ENCODE measurements at regions not wholly inside any gene's neighbourhood (a gene's known extent, or its start where the extent isn't known, plus 50 kb on each side); places are given as distances from the start of the nearest gene placed in this dataset.

- Histone ChIP-seq H3K27me3 (no peaks in the 10 kb centered on the region), H3K27ac (no peak overlapping the region), H3K4me3 (ENCODE audit: low read depth in 1 of 2, low read length in 1 of 2) (no peak overlapping the region), H3K36me3 (no peaks in the 10 kb centered on the region), H3K4me1 (ENCODE audit: control insufficient read depth in 1 of 2, insufficient read depth in 1 of 2, low read depth in 1 of 2, low read length in 1 of 2) (no peaks in the 10 kb centered on the region), H3K9me3 (no peaks in the 10 kb centered on the region)
- TF ChIP-seq CTCF (IDR thresholded peaks at IDR 0.05) = no peak
These were observed 292.4 kb upstream of the ZEB2 start for GRCh38 chr2:144812288-144812687.

- H3K27me3 ChIP-seq = no peaks in the 10 kb centered on the region
- no peak overlapping the region for H3K4me3 ChIP-seq (ENCODE audit: low read depth in 1 of 2, low read length in 1 of 2)
- no peaks in the 10 kb centered on the region for H3K36me3 ChIP-seq
- TF ChIP-seq CTCF (IDR thresholded peaks at IDR 0.05) = no peak
- no peaks in the 10 kb centered on the region for H3K4me1 ChIP-seq (ENCODE audit: control insufficient read depth in 1 of 2, insufficient read depth in 1 of 2, low read depth in 1 of 2, low read length in 1 of 2)
- H3K27ac ChIP-seq = no peak overlapping the region
- no peaks in the 10 kb centered on the region for H3K9me3 ChIP-seq
These were observed 281.8 kb upstream of the ZEB2 start for GRCh38 chr2:144801766-144802165.

GRCh38 chr2:144801325-144801724 is 281.4 kb upstream of the ZEB2 start:
- Histone ChIP-seq H3K27me3 (no peaks in the 10 kb centered on the region), H3K36me3 (no peaks in the 10 kb centered on the region), H3K4me3 (ENCODE audit: low read depth in 1 of 2, low read length in 1 of 2) (no peak overlapping the region), H3K27ac (no peak overlapping the region), H3K4me1 (ENCODE audit: control insufficient read depth in 1 of 2, insufficient read depth in 1 of 2, low read depth in 1 of 2, low read length in 1 of 2) (no peaks in the 10 kb centered on the region), H3K9me3 (no peaks in the 10 kb centered on the region)
- no peak for TF ChIP-seq CTCF (IDR thresholded peaks at IDR 0.05)

GRCh38 chr2:144798989-144799388 is 279.1 kb upstream of the ZEB2 start:
- TF ChIP-seq CTCF (IDR thresholded peaks at IDR 0.05) = no peak
- Histone ChIP-seq H3K4me3 (ENCODE audit: low read depth in 1 of 2, low read length in 1 of 2) (no peak overlapping the region), H3K9me3 (no peaks in the 10 kb centered on the region), H3K27ac (no peak overlapping the region), H3K36me3 (no peaks in the 10 kb centered on the region), H3K27me3 (no peaks in the 10 kb centered on the region), H3K4me1 (ENCODE audit: control insufficient read depth in 1 of 2, insufficient read depth in 1 of 2, low read depth in 1 of 2, low read length in 1 of 2) (no peaks in the 10 kb centered on the region)

- TF ChIP-seq CTCF (IDR thresholded peaks at IDR 0.05) = no peak
- no peak overlapping the region for H3K27ac ChIP-seq
- H3K9me3 ChIP-seq = no peaks in the 10 kb centered on the region
- H3K27me3 ChIP-seq = no peaks in the 10 kb centered on the region
- H3K36me3 ChIP-seq = no peaks in the 10 kb centered on the region
- H3K4me3 ChIP-seq (ENCODE audit: low read depth in 1 of 2, low read length in 1 of 2) = no peak overlapping the region
- H3K4me1 ChIP-seq (ENCODE audit: control insufficient read depth in 1 of 2, insufficient read depth in 1 of 2, low read depth in 1 of 2, low read length in 1 of 2) = no peaks in the 10 kb centered on the region
These were observed 278.1 kb upstream of the ZEB2 start for GRCh38 chr2:144798034-144798433.

GRCh38 chr2:144796936-144797335 is 277.0 kb upstream of the ZEB2 start:
- Histone ChIP-seq H3K4me1 (ENCODE audit: control insufficient read depth in 1 of 2, insufficient read depth in 1 of 2, low read depth in 1 of 2, low read length in 1 of 2) (no peaks in the 10 kb centered on the region), H3K9me3 (no peaks in the 10 kb centered on the region), H3K27ac (no peak overlapping the region), H3K27me3 (no peaks in the 10 kb centered on the region), H3K4me3 (ENCODE audit: low read depth in 1 of 2, low read length in 1 of 2) (no peak overlapping the region), H3K36me3 (no peaks in the 10 kb centered on the region)
- TF ChIP-seq CTCF (IDR thresholded peaks at IDR 0.05) = no peak

All from neutrophil (primary cell).